Spinal cord (tissue), 9 donors: ENCODE measurements at regions not wholly inside any gene's neighbourhood (a gene's known extent, or its start where the extent isn't known, plus 50 kb on each side); places are given as distances from the start of the nearest gene placed in this dataset.

ENCODE experiments used
- DNase-seq, 6 donors: peaks; one replicate each; pipeline versions ENCODE4 v3.0.0 to v3.0.0-alpha.2; 2013 to 2015; ENCODE audit warnings: low spot score in 6 of 6, low read depth in 4 of 6
- H3K27ac ChIP-seq: one replicate; pipeline ENCODE4 v1.5.1; 2013; ENCODE audit warnings: low read depth, low read length, control low read depth
- H3K27me3 ChIP-seq: one replicate; pipeline ENCODE4 v1.6.1; 2013; ENCODE audit warnings: low read length; ENCODE audit not compliant: control insufficient read depth, insufficient read depth
- H3K36me3 ChIP-seq: one replicate; pipeline ENCODE4 v1.6.1; 2013; ENCODE audit warnings: low read length; ENCODE audit not compliant: control insufficient read depth, insufficient read depth
- H3K4me1 ChIP-seq: one replicate; pipeline ENCODE4 v1.6.1; 2013; ENCODE audit warnings: low read length; ENCODE audit not compliant: control insufficient read depth, insufficient read depth
- H3K4me3 ChIP-seq: one replicate; pipeline ENCODE4 v1.5.1; 2013; ENCODE audit warnings: low read depth, low read length, control low read depth
- H3K9me3 ChIP-seq: one replicate; pipeline ENCODE4 v1.6.1; 2013; ENCODE audit warnings: low read length; ENCODE audit not compliant: control insufficient read depth, insufficient read depth
- WGBS: methylation state at CpG from one replicate; pipeline ENCODE4 v1.1.5; 2013; ENCODE audit warnings: missing lambda C conversion rate; ENCODE audit not compliant: insufficient coverage; 5-methylcytosine and 5-hydroxymethylcytosine counted together
- donor health status: healthy.

DNA sequence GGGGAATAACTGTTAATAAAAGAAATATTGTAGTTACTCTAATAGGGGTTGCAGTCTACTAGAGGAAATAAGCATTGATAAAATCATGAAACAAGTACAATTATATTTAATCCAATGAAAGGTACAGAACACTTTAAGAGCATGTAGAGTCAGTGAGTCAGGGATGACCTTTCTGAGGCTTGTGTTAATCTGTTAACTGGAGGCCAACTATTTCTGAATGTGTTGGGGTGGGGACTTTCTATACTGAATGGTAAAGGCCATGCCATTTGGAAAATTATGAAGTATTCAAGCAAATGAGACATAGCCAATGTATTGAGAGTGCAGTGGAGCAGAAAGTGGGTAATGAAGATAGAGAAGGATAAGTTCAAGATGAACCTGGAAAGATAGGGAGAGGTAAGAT, 646.2 kb downstream of the ADGRL2 start:
- Histone ChIP-seq H3K9me3 (peaks cover 1% of the 10 kb centered on the region), H3K36me3 (no peaks in the 10 kb centered on the region), H3K27me3 (no peaks in the 10 kb centered on the region), H3K4me1 (no peaks in the 10 kb centered on the region), H3K4me3 (no peak overlapping the region), H3K27ac (no peak overlapping the region)
- no peak for DNase-seq

DNA sequence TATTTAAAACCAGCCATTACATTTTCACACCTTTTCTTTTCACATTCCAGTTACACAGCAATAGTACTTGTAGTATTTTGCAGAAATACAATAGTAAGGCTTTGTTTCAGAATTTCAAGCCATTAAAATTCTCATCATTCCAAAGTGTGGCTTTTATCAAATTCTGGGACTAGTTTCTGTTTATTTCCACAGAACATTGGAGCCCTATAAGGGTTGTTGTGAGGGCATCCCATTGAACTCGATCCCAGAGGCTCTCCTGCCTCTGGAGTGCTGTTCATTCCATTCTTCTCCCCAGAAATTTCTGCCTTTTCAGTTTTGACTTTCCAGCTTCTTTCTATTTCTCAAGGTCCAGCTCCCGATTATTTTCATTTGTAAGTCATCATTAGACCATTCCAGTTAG, 645.5 kb downstream of the ADGRL2 start:
- H3K9me3 ChIP-seq = peaks cover 1% of the 10 kb centered on the region
- WGBS = no CpG with 5 or more reads among the region's 2 CpGs
- no peak for DNase-seq
- no peak overlapping the region for H3K4me3 ChIP-seq
- no peaks in the 10 kb centered on the region for H3K27me3 ChIP-seq
- H3K36me3 ChIP-seq = no peaks in the 10 kb centered on the region
- no peak overlapping the region for H3K27ac ChIP-seq
- no peaks in the 10 kb centered on the region for H3K4me1 ChIP-seq

DNA sequence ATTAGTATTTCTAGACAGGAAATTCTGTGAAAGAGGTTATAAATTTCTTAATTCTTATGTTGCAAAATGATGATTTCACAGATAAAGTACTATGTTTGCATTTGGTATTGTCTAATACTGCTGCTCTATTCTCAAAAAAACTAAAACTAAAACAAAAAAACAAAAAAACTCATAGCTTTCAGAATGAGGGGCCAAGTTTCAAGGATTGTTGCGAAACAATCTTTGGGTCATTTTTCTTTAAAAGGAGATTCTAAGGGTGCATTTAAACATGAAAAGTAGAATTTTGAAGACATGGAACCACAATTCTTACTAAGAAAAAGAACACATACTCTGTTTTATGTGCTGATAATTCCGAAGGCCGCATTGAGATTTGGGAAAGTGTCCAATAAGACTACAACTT, 645.1 kb downstream of the ADGRL2 start:
- no CpG with 5 or more reads among the region's 3 CpGs for WGBS
- H3K27ac ChIP-seq = no peak overlapping the region
- H3K27me3 ChIP-seq = no peaks in the 10 kb centered on the region

DNA sequence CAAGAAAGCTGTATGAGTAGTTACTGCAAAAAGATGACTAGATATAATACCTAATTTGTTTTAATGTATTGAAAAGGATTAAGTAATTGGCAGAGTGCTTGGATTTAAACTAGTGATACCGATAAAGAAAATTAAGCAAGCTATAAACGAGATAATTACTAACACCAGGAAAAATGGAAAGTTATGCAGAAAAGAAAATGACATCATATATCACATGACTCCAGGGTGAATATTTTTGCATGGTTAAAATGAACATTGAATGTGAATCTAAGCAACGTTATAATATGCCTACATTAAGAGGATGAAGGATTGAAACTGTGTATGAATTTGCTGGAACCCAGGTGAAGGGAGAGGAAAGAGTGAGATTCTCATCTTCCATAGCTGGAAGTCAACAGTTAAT, 644.4 kb downstream of the ADGRL2 start:
- Histone ChIP-seq H3K4me3 (no peak overlapping the region), H3K4me1 (no peaks in the 10 kb centered on the region), H3K27ac (no peak overlapping the region), H3K36me3 (no peaks in the 10 kb centered on the region), H3K27me3 (no peaks in the 10 kb centered on the region), H3K9me3 (peaks cover 1% of the 10 kb centered on the region)
- no peak for DNase-seq
- WGBS = no CpG with 5 or more reads among the region's 3 CpGs

More for the DNA sequence above, 645.1 kb downstream of the ADGRL2 start:
- H3K36me3 ChIP-seq = no peaks in the 10 kb centered on the region
- no peaks in the 10 kb centered on the region for H3K4me1 ChIP-seq
- no peak for DNase-seq
- peaks cover 1% of the 10 kb centered on the region for H3K9me3 ChIP-seq
- no peak overlapping the region for H3K4me3 ChIP-seq

DNA sequence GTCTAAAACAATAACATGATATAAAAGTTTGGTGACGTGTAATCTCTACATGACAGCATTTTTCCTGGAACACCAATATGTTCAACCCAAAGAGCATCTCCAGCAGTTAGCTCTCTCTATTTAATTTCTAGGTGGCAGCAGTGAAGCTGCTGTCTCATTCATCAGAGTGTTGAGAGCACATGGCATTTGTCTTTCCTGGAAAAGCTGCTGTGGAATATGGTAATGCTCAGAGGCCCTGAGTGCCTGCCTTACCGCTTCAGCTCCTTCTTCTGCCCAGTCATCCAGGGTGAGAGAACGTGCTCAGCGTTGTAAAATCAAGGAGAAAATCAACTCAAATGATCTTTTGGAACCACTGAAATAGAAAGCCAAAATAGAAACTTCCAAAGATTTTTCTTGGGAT, 640.7 kb downstream of the ADGRL2 start:
- Histone ChIP-seq H3K4me1 (no peaks in the 10 kb centered on the region), H3K9me3 (no peaks in the 10 kb centered on the region), H3K36me3 (no peaks in the 10 kb centered on the region), H3K27me3 (no peaks in the 10 kb centered on the region), H3K4me3 (no peak overlapping the region), H3K27ac (no peak overlapping the region)
- WGBS = no CpG with 5 or more reads among the region's 4 CpGs
- peak in 1 of 6 donors; percentile 22 for DNase-seq

DNA sequence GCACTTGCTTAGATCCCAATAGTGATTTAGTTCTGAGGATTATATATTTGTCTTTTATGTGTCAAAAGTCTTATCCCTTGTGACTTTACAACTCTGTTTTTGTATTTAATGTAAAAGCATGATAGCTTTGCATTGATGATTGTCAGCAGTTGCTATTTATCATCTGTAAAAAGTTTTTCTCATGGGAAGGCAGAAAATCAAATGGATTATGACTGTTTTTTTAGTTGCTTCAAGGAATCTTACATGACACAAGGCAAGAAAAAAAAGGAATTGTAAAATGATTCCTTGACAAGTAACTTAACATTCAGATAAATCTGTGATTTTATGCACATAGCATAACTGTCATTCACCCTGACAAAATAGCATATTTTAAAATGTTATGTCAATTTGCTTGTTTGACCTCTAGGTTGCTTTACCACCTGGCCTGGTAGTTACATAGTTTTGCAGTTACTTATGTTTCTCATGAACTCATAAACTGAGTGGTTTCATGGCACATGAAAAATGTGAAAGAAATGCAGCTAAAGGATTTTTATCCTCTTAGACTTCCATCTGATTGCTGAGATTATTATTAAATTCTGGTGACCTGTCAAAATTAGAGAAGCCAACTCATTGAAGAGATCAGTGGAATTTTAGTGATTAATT, 622.6 kb downstream of the ADGRL2 start:
- no peaks in the 10 kb centered on the region for H3K9me3 ChIP-seq
- no peak overlapping the region for H3K4me3 ChIP-seq
- H3K27ac ChIP-seq = no peak overlapping the region
- H3K4me1 ChIP-seq = no peaks in the 10 kb centered on the region
- no peaks in the 10 kb centered on the region for H3K27me3 ChIP-seq
- no peaks in the 10 kb centered on the region for H3K36me3 ChIP-seq
- DNase-seq = no peak

DNA sequence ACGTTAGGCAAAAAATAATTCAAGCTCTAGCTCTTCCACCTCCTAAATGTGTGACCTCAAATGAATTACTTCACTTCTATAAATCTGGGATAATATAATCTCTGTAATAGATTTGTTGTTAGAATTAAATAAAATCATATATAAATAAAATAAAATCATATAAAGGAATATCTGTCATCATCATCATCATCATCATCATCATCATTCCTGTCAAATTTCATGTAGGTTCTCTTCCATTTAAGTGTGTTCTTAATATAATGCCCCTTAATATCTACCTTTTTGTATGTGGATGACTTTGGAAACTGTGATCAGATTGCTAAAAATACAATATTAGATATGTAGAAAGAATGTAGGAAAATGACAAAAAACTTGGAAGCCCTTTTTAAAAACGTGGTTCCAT, 621.0 kb downstream of the ADGRL2 start:
- DNase-seq = no peak
- no CpG with 5 or more reads among the region's 2 CpGs for WGBS
- no peaks in the 10 kb centered on the region for H3K36me3 ChIP-seq

DNA sequence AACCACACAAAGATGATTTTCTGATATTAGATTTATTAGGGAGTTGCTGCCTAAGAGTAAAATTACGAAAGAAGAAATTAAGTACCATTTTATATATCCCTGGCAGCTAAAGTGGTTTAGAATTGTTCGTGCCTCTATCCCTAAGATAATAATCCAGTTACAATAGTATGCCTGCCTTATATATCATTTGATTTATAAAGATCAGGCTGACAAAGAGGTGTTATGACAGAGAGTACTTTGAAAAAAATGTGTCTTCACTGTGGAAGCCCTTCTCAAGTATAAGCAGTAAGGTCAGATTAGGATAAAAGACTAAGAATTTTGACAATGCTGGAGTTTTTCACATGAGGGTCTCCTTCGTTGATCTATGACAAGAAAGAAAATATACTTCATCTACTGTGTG, 619.9 kb downstream of the ADGRL2 start:
- H3K27me3 ChIP-seq = no peaks in the 10 kb centered on the region
- H3K4me3 ChIP-seq = no peak overlapping the region
- no peaks in the 10 kb centered on the region for H3K4me1 ChIP-seq
- no peak for DNase-seq
- H3K9me3 ChIP-seq = no peaks in the 10 kb centered on the region
- H3K27ac ChIP-seq = no peak overlapping the region
- WGBS = no CpG with 5 or more reads among the region's 3 CpGs
- no peaks in the 10 kb centered on the region for H3K36me3 ChIP-seq

More for the DNA sequence above, 621.0 kb downstream of the ADGRL2 start:
- H3K4me1 ChIP-seq = no peaks in the 10 kb centered on the region
- H3K4me3 ChIP-seq = no peak overlapping the region
- no peaks in the 10 kb centered on the region for H3K27me3 ChIP-seq
- no peak overlapping the region for H3K27ac ChIP-seq
- no peaks in the 10 kb centered on the region for H3K9me3 ChIP-seq

DNA sequence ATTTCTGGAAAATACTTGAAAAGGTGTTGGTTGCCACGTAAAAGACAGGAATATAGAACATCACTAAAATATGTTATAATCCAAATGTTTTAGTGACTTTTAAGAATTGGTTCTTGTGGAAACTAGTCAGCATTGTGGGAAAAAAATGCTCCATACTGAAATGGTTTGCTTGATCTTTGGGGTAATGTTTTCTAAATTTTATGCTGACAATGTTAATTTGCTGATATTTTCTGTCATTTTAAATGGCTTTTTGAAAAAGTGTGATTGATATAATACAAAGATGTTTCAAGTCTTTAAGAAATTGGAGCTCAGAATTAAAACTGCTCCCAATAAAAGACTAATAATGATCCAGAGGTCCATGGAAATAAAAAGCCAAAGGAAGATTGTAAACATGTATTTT, 610.9 kb downstream of the ADGRL2 start:
- no peaks in the 10 kb centered on the region for H3K4me1 ChIP-seq
- no peaks in the 10 kb centered on the region for H3K27me3 ChIP-seq
- no peak for DNase-seq
- no peak overlapping the region for H3K27ac ChIP-seq
- H3K9me3 ChIP-seq = no peaks in the 10 kb centered on the region
- H3K36me3 ChIP-seq = no peaks in the 10 kb centered on the region
- H3K4me3 ChIP-seq = no peak overlapping the region
- no CpG with 5 or more reads among the region's 1 CpG for WGBS

DNA sequence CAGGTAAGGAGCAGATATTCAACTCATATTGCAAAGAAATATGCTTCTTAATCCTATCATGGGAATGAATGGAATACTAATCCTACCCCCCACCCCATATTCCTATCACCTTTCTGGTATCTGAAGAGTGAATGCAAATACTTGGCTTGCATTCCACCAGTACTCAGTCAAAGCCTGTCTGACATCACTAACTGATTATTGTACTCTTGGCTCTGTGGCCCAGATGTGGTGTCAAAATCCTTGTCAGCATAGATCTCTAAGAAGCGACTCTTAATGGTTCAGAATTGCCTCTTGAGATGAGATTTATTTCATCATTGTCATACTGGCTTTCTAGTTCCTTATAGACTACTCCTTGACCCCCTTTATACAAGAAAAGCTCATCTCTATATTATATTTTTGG, 604.6 kb downstream of the ADGRL2 start:
- Histone ChIP-seq H3K36me3 (no peaks in the 10 kb centered on the region), H3K4me3 (no peak overlapping the region), H3K27ac (no peak overlapping the region), H3K4me1 (no peaks in the 10 kb centered on the region), H3K27me3 (no peaks in the 10 kb centered on the region), H3K9me3 (no peaks in the 10 kb centered on the region)
- DNase-seq = no peak
- WGBS = no CpG with 5 or more reads among the region's 1 CpG
